CD4-positive, alpha-beta T cell treated with Interleukin-2 at 100 ng/mL for 4 hours (primary cell): ENCODE measurements at regions not wholly inside any gene's neighbourhood (a gene's known extent, or its start where the extent isn't known, plus 50 kb on each side); places are given as distances from the start of the nearest gene placed in this dataset.
"Not testable (repeated sequence)": the region's sequence is repeated elsewhere in the genome, so short reads cannot be mapped to it uniquely, and the experiment has no call there.

Experiments
- DNase-seq: peaks from one replicate; pipeline ENCODE4 v3.0.0-alpha.2; 2020; ENCODE audit warnings: low spot score

DNA sequence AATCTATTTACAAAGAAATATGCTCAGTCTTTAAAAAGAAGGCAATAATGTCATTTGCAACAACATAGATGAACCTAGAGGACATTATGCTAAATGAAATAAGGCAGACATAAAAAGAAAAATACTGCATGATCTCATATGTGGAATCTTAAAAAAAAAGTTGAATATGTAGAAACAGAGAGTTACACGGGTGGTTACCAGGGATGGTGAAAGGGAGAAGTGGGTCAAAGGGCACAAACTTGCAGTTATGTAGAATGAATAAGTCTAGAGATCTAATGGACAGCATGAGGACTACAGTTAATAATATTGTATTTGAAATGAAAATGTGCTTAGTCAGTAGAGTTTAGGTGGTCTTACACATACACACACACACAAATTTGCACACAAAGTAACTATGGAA is 88.2 kb upstream of the CCDC71L start:
- DNase-seq: no peak

DNA sequence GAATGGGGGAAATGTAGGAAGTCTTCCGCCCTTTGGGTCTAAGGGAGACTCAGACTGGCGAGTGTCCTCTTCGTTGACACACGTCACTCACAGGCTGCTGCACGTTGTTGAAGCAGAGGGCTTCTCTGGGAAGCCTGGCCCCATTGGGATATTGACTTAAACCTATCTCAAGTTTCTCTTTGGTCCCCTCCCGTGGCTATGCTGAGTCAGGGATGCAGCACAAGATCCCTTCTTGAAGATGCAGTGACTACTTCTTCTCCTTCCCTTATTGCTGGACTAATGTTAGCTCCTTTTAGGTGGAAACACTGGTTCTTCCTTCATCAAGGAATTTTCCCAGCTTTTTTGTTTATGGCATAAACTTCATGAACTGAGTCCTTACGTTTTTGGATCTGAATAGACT is 89.8 kb upstream of the CCDC71L start:
- no peak for DNase-seq

DNA sequence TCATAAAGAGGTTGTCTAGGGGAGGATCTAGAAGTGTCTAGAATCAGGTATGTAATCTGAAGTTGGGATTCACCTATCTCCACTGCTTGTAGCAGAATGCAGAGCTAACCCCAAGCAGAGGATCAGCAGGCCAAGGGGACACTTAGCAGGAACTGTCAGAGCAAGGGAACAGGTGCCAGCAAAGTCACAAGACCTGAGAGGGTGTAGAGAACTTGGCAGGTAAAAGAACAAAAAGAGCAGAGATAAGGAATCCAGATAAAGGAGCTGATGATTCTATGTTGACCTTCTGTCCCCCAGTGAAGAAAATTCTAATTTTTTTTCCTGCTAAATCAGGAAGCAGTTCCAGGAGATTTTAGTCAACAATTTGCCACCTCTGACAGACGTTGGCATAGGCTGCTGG is 91.4 kb upstream of the CCDC71L start:
- DNase-seq: no peak

DNA sequence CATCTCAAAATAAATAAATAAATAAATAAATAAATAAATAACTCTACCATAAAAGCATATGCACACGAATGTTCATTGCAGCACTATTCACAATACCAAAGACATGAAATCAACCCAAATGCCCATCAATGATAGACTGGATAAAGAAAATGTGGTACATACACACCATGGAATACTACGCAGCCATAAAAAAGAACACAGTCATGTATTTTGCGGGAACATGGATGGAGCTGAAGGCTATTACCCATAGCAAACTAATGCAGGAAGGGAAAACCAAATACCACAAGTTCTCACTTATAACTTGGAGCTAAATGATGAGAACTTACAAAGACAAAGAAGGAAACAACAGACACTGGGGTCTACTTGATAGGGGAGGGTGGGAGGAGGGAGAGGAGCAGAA is 94.1 kb upstream of the CCDC71L start:
- DNase-seq: not testable (repeated sequence)

DNA sequence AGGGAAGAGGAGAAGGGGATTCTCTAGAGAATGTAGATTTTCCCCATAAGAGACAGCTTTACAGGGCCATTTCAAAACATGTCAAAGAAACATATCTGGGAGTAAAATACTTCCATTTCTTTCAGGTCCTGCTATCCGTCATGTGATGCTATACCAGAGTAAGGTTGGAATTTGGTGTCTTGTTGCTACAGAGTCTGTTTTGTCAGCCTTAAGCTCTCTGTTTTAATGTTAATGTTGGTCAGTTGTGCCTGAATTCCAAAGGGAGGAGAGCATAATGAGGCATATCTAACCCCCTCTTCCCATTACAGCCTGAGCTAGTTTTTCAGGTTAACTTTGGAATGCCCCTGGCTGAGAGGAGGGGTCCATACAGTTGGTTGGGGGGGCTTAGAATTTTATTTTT is 94.7 kb upstream of the CCDC71L start:
- DNase-seq: no peak

DNA sequence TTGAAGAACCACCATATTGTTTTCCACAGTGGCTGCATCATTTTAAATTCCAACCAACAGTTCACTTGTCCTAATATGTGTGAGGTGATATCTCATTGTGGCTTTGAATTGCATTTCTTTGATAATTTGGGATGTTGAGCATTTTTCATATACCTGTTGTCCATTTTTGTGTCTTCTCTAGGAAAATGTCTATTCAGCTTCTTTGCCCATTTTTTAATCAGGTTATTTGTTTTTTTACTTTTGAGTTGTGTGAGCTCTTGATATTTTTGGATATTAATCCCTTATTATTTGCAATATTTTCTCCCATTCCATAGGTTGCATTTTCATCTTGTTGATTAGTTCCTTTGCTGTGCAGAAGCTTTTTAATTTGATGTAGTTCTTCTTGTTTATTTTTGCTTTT is 95.1 kb upstream of the CCDC71L start:
- no peak for DNase-seq

DNA sequence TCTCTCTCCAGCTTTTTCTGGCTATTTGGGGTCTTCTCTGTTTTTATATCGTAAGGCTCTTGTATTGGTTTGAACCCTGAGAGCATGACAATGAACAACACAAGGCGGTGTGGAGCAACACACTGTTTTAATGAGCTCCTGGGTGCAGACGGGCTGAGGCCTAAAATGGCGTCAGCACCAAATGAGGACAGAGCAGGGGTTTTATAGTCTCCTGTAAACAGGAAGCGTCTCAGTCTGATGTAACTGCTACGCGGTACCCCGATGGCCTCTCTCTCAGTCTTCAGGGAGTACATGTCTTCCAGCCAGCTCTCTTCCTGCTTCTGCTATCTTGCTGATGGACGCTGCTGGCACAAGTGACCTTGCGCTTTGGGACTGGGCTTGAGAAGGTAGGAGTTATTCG is 95.9 kb upstream of the CCDC71L start:
- no peak for DNase-seq

DNA sequence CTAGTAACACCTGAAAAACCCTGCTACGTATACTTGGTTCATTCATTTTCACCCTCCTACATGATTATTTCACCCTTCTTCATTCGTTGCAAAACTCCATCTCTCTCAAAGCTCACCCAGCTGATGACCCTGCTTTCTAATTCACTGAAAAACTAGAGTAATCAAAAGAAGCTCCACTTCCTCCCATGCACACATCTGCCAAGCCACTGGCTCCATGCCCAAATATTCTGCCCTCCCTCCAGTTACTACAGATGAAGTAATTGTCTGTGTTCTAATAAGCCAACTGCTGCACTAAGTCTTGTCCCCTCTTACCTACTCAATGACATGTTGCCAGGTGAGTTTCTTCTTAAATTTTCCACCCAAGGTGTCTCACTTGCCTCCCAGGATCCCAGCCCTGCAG is 96.9 kb upstream of the CCDC71L start:
- no peak for DNase-seq

DNA sequence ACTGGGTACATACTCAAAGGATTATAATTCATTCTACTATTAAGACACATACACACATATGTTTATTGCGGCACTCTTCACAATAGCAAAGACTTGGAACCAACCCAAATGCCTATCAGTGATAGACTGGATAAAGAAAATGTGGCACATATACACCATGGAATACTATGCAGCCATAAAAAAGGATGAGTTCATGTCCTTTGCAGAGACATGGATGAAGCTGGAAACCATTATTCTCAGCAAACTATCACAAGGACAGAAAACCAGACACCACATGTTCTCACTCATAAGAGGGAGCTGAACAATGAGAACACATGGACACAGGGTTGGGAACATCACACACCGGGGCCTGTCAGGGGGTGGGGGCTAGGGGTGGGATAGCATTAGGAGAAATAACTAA is 101.9 kb upstream of the CCDC71L start:
- DNase-seq: not testable (repeated sequence)

DNA sequence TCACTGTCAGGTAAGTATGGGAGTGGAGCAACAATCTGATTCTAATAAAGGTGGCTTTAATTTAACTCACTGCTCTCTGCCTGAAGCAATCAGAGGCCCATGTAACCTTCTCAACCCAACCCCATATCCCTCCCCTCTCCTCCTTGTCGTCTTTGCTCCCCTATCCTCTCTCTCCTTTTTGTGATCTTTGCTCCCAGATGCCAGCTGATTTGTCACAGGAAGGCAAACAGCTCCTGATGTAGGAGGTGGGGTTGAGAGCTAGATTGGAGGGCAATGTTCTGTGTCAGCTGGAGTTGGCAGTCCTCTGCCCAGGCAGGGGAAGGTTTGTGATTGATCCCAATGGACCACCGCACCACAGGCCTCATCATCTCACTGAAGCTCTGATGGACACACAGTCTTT is 101.4 kb upstream of the PIK3CG start:
- DNase-seq: no peak

DNA sequence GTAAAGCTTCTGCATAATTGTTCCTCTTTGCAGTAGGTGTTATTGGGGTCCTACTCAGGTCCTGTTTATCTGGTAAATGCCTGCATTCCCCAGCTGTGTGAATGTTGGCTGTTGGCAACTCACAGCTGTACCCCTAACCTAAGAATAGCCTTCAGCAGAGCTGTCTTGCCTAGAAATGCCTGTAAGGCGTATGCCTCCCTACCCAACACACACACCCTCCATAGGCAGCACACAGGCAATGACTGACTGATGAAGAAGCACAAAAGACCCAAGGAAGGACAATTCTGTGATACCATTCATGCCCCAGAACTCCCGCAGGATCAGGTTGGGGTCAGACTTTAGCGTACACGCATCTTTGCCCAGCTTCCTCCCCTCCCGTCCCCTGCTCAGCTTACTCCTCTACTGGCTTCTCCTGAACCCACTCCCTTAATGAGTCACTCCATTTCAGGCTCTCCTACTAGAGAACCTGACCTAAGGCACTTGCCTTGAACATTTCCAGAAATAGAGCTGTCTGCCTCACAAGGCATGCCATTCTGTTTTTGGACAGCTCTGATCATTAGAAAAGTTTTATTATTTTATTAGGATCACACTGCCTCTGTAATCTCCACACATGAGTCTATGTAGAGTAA is 99.2 kb upstream of the PIK3CG start:
- no peak for DNase-seq

DNA sequence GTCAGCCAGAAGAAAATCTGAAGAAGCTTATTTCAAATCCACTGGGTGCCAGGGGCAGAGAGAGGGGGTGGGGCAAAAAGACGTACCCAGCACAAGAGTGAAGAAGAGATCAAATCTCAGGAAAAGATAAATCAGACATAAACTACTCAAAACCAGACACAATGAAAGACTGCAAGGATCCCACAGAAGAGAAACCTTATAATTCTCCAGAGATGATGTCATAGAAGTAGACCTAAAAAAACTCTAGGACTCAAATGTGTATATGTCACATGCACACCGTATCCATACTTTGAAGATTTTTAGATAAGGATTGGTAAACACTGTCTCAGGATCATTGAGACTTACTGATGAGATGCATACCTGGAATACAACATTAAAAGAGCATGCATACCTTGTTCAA is 98.5 kb upstream of the PIK3CG start:
- DNase-seq: no peak

DNA sequence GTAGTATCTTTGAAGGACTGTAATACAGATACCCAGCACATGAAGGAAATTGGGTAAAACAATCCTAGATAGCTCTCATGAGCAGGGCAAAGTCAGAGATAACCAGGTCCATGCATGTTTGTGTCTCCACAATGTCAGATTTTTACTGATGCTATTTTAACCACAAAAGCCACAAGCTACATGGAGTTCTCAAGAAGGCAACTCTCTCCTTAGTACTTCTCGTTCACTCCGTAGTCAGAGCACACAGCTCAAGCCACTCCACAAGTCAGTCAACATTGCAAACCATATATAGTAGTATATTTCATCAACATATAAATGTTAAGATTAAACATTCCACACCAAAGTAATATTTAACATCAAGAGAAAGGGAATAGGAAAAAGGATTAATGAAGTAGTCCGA is 98.0 kb upstream of the PIK3CG start:
- no peak for DNase-seq

DNA sequence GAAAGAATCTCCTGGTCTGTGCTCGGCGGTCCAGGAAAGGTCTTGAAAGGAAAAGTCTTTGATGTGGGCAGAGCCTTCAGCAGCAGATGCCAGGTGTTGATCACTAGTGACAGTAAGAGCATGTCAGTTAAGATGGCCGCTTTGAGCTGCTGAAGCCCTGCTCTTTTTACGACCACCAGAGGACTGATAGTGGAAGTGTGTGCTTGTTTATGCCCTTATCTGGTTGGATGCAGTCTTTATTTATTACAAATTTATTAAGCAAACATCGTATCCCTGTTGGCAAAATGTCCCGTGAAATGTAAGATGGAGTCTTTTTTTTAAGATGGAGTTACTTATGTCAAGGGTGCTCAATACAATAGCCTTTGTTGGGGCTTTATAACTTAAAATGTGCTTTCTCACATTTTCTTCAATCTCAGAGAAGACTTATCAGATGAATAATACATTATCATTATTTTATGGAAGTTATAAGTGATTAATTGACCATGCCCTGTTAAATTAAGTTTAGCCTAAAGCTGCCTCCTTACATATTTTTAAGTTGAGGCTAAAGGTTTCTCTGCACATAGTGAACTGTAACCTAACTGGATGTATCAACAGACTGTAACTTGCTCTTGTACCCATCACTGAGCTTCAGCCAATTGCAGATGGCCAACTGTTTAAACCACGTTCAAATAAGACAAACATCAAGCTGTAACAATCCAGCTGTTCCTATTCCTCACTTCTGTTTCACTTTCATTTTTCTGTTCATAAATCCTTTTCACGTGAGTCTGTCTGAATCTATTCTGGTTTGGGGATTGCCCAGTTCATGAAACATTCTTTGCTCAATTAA is 97.4 kb upstream of the PIK3CG start:
- DNase-seq: peak; percentile 16

DNA sequence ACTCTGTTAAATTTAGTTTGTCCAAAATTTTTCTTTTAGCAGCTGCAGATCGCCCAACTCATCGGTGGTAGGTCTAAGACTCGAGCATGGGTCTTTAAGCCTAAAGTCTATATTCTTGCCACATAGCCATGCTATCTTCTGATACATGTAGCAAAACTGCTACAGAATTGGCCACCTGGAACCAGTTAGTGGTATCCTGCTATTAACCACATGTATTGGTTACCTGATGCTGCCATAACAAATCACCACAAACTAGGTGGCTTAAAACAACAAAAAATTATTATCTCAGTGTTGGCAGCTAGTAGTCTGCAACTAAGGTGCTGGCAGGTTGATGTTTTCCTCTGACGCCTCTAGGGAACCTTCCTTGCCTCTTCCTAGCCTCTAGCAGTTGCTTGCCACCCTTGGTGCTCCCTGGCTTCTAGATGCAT is 96.7 kb upstream of the PIK3CG start:
- peak; percentile 10 for DNase-seq

DNA sequence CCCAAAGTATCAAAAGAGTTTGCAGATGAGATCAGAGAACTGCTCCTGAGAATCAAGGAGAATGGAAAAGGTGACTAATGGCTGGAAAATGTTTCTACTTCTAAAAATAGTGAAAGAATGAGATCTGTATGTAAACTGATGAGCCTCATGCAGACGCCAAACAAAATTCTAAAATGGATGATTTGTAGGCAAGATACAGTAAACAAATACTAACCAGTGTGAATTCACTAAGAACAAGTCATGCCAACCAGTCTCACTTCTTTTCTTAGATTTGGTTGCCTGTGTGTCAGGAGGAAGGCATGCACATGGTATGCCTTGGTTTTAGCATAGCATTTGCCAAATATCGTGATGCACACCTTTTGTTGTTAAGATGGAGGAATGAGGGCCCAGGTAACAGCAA is 94.9 kb upstream of the PIK3CG start:
- no peak for DNase-seq

DNA sequence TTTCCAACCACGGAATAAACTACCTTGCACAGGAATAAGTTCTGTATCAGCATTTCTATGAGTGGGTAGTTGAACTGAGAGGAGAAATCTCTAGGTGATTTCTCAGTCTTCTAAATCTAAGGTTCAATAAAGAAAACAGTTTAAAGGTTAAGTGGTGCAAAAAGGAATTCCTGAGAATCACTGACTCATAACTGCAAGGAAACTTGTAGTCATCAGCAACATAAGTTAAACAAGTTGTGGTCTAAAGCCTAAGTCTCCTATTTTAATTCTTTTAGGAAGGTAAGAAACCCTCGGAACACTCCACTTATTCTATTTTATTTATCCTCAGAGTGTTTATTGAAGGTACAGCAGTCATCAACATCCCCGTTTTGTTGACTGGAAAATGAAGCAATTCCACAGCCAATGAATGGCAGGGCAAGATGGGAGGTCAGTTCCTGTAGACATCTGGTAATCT is 92.4 kb upstream of the PIK3CG start:
- DNase-seq: no peak

DNA sequence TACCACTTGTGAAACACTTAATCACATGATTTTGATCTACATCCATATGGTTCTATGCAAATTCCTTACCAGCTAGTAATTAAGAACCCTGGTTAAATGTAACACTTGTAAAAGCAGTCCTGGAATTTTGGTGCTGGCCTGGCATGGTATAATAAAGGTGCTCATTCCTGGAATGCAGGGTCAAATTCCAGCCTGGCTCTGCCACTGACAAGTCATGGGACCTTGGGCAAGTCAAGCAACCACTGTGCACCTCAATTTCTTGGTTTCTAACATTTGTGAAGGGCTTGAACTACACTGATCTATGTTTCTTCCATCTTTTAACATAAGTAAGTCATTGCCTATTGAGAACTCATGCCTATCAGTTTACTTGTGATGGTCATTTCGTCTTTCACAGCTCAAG is 91.9 kb upstream of the PIK3CG start:
- no peak for DNase-seq

DNA sequence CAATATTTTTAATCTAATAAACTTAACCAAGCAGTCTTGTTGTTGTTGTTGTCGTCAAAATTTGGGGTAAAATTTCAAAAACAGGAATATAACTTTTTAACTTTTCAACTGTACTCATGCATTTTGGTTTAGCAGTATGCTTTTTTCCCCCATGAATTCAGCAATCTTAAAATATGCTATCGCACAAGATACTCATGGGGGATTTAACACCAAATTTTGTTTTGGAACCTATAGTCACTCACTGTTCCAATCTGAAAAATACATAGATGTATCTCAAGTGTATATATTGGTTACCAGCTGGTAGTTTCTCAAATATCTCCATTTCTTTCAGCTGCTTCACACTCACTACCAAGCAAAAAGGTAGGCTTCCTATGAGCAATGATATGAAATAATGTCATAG is 91.4 kb upstream of the PIK3CG start:
- no peak for DNase-seq

DNA sequence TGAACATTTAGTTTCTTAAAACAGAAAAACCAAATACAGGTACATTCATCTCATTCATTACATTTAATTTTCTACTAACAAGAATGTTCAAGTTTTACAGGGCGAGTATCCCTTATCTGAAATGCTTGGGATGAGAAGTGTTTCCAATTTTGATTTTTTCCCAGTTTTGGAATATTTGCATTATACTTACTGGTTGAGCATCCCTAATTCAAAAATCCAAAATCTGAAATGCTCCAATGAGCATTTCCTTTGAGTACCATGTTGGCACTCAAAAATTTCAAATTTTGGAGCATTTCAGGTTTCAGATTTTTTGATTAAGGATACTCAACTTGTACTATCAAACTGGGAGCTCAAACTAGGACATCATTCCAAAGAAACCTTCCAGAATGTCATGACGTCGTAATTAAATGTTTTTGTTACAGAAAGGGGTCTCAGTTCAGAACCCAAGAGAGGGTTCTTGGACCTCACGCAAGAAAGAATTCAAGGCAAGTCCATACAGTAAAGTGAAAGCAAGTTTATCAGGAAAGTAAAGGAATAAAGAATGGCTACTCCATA is 90.8 kb upstream of the PIK3CG start:
- DNase-seq: no peak

DNA sequence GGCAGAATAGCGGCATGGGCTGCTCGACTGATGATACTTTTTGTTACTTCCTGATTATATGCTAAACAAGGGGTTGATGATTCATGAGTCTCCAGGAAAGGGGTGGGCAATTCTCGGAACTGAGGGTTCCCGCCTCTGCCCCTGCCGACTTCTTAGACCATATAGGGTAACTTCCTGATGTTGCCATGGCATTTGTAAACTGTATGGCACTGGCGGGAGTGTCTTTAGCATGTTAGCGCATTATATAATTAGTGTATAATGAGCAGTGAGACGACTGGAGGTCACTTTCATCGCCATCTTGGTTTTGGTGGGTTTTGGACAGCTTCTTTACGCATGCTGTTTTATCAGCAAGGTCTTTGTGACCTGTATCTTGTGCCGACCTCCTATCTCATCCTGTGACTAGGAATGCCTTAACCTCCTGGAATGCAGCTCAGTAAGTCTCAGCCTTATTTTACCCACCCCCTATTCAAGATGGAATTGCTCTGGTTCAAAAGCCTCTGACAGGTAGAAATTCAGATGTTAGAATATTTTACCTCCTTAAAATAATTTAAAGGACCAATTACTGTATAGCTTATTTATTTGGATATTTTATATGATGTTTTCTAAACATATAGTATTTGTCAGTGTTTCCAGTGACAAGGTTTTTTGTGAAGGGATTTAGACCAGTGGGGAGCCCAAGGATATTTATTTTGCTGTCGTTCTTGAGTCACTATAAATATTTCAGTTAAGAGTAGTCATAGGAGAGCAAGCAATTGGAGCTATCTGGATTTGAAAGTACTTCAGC is 90.1 kb upstream of the PIK3CG start:
- no peak for DNase-seq

DNA sequence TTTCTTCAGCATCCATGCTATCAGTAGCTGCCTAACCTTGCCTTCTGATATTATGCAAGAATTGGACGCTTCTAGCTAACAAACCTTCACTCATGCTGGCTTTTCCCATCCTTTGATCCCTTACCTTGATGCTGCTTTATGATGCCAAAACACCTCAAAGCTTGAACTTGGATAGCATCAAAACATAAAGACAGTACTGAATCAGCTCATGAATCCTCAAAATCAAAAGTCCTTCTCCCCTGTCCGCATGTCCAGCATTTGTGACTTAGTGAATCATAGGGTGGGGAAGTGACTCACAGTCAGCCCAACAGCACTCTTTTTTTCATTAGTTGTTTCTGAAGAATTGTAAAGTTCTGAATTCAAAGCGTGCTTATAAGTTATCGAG is 89.5 kb upstream of the PIK3CG start:
- no peak for DNase-seq
